NCI-H1436 treated with DMSO at 0.1 percent for 48 hours (cell line): ENCODE measurements at regions not wholly inside any gene's neighbourhood (a gene's known extent, or its start where the extent isn't known, plus 50 kb on each side); places are given as distances from the start of the nearest gene placed in this dataset.
A peak's percentile ranks its signal among the peaks of the same experiment; 100 is the strongest.
"Not testable (repeated sequence)": the region's sequence is repeated elsewhere in the genome, so short reads cannot be mapped to it uniquely, and the experiment has no call there.

Source experiments
- DNase-seq: peaks from one replicate; lab custom pipeline; 2025; lab: John Stamatoyannopoulos, UW

- no peak for DNase-seq
These were observed 633.5 kb downstream of the RAPGEF2 start for GRCh38 chr4:159736411-159736810.

- no peak for DNase-seq
These were observed 641.1 kb downstream of the RAPGEF2 start for GRCh38 chr4:159743971-159744370.

GRCh38 chr4:159747983-159748382 is 645.1 kb downstream of the RAPGEF2 start:
- no peak for DNase-seq

- DNase-seq = no peak
These were observed 646.1 kb downstream of the RAPGEF2 start for GRCh38 chr4:159748834-159749444.

- no peak for DNase-seq
These were observed 654.6 kb downstream of the RAPGEF2 start for GRCh38 chr4:159757499-159757898.

GRCh38 chr4:159758061-159758460 is 655.2 kb downstream of the RAPGEF2 start:
- no peak for DNase-seq

- no peak for DNase-seq
These were observed 659.8 kb downstream of the RAPGEF2 start for GRCh38 chr4:159762672-159763071.

GRCh38 chr4:159764343-159764952 is 661.6 kb downstream of the RAPGEF2 start:
- peak; percentile 0 for DNase-seq

GRCh38 chr4:159765382-159765781 is 662.5 kb downstream of the RAPGEF2 start:
- no peak for DNase-seq

GRCh38 chr4:159766241-159766640 is 663.4 kb downstream of the RAPGEF2 start:
- no peak for DNase-seq

GRCh38 chr4:159767406-159767805 is 664.5 kb downstream of the RAPGEF2 start:
- no peak for DNase-seq

- DNase-seq = no peak
These were observed 665.1 kb downstream of the RAPGEF2 start for GRCh38 chr4:159768016-159768415.

- no peak for DNase-seq
These were observed 667.5 kb downstream of the RAPGEF2 start for GRCh38 chr4:159770401-159770800.

- DNase-seq = no peak
These were observed 668.1 kb downstream of the RAPGEF2 start for GRCh38 chr4:159770969-159771368.

- DNase-seq = no peak
These were observed 674.1 kb downstream of the RAPGEF2 start for GRCh38 chr4:159776961-159777360.

GRCh38 chr4:159777689-159778088 is 674.8 kb downstream of the RAPGEF2 start:
- DNase-seq = no peak

- no peak for DNase-seq
These were observed 675.4 kb downstream of the RAPGEF2 start for GRCh38 chr4:159778298-159778697.

- DNase-seq = no peak
These were observed 676.8 kb downstream of the RAPGEF2 start for GRCh38 chr4:159779716-159780115.

GRCh38 chr4:159780196-159780922 is 677.5 kb downstream of the RAPGEF2 start:
- no peak for DNase-seq

- DNase-seq = no peak
These were observed 685.0 kb downstream of the RAPGEF2 start for GRCh38 chr4:159787901-159788300.

- no peak for DNase-seq
These were observed 688.5 kb downstream of the RAPGEF2 start for GRCh38 chr4:159791334-159791733.

GRCh38 chr4:159804592-159804991 is 701.7 kb downstream of the RAPGEF2 start:
- not testable (repeated sequence) for DNase-seq

- no peak for DNase-seq
These were observed 720.9 kb downstream of the RAPGEF2 start for GRCh38 chr4:159823743-159824142.
